ENCODE measurements at regions not wholly inside any gene's neighbourhood (a gene's known extent, or its start where the extent isn't known, plus 50 kb on each side); places are given as distances from the start of the nearest gene placed in this dataset.

DNA sequence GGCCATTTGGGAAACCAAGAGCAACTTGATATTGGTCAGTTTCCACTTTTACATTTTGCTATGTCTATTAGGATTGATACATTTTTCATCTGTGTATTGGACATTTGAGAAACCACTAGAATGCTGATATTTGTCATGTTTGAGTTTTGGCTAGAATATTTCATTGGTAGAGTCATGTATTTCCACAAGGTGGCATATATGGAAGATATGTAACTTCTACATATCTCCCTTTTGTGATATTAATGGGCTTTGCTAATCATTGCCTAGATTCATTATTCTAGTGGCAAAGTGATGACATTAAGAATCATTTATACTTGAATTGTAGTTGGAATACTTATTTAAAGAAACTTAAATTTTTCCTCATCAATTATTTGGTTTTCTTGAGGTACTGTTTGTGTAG is 692.9 kb upstream of the EDIL3 start:
- no peak overlapping the region for H3K27ac Mint-ChIP-seq
- no peak for DNase-seq
- H3K4me3 Mint-ChIP-seq, result no peak overlapping the region
- H3K36me3 Mint-ChIP-seq (ENCODE audit: low read depth), result no peaks in the 10 kb centered on the region
- H3K27me3 Mint-ChIP-seq, result no peaks in the 10 kb centered on the region
- no peaks in the 10 kb centered on the region for H3K4me1 Mint-ChIP-seq
- POLR2A ChIA-PET, result no interaction called here
- no peaks in the 10 kb centered on the region for H3K9me3 Mint-ChIP-seq
- CTCF ChIA-PET, result no interaction called here

- CTCF ChIA-PET, result interaction anchor here (0.7 kb wide), 1 partner anchor 1416 kb away, joined by 3 read pairs; no protein-coding TSS in a partner anchor
- Mint-ChIP-seq H3K4me3 (no peak overlapping the region), H3K9me3 (peaks cover 13% of the 10 kb centered on the region), H3K27ac (no peak overlapping the region), H3K27me3 (no peaks in the 10 kb centered on the region), H3K4me1 (no peaks in the 10 kb centered on the region), H3K36me3 (ENCODE audit: low read depth) (no peaks in the 10 kb centered on the region)
- no peak for DNase-seq
- POLR2A ChIA-PET, result no interaction called here
Observed at GRCh38 chr5:85096421-85096820, 711.7 kb upstream of the EDIL3 start.

- Mint-ChIP-seq H3K9me3 (no peaks in the 10 kb centered on the region), H3K27me3 (no peaks in the 10 kb centered on the region), H3K4me1 (no peaks in the 10 kb centered on the region), H3K36me3 (ENCODE audit: low read depth) (no peaks in the 10 kb centered on the region), H3K4me3 (no peak overlapping the region), H3K27ac (no peak overlapping the region)
- CTCF ChIA-PET, result no interaction called here
- DNase-seq, result no peak
- POLR2A ChIA-PET, result no interaction called here
Observed at GRCh38 chr5:85108471-85108870, 723.8 kb upstream of the EDIL3 start.

DNA sequence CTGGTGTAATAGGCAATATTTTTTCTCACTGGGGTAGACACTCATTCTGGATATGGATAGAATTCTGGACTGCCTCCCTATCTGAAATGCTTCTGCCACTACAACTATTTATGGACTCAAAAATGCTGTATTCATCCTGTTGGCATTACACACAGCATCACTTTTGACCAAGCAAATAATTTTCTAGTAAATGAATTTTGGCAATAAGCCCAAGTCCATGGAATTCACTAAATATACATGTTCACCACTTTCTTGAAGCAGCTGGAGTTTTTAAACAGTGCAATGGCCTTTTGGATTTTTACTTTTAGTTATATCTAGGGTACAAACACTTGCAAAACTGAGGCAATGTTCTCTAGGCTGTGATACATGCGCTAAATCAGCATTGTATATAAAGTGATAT is 724.9 kb upstream of the EDIL3 start:
- POLR2A ChIA-PET, result no interaction called here
- Mint-ChIP-seq H3K4me1 (no peaks in the 10 kb centered on the region), H3K4me3 (no peak overlapping the region), H3K27ac (no peak overlapping the region), H3K27me3 (no peaks in the 10 kb centered on the region), H3K9me3 (no peaks in the 10 kb centered on the region), H3K36me3 (ENCODE audit: low read depth) (no peaks in the 10 kb centered on the region)
- CTCF ChIA-PET, result no interaction called here
- DNase-seq, result no peak

DNA sequence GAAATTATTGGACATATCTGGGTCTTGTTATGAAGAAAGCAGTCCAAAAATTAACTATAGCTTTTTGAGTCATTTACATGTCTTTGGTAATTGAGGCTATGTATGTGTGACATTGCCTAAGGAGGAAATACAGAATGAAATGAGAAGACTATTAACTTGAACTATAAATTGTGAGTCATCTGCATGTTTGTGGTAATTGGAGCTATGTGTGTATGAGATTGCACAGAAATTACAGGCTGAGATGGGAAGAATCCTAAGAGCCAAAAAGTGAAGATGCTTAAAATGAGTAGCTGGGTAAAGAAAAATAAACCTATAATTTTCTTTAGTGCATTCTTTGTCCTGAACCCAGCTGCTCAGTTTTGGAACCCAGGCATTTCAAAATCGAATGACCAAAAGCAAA is 747.6 kb upstream of the EDIL3 start:
- Mint-ChIP-seq H3K4me1 (no peaks in the 10 kb centered on the region), H3K9me3 (peaks cover 2% of the 10 kb centered on the region), H3K4me3 (no peak overlapping the region), H3K36me3 (ENCODE audit: low read depth) (no peaks in the 10 kb centered on the region), H3K27ac (no peak overlapping the region), H3K27me3 (no peaks in the 10 kb centered on the region)
- no peak for DNase-seq
- CTCF ChIA-PET, result no interaction called here
- POLR2A ChIA-PET, result no interaction called here

- no peaks in the 10 kb centered on the region for H3K4me1 Mint-ChIP-seq
- H3K27ac Mint-ChIP-seq, result no peak overlapping the region
- no peaks in the 10 kb centered on the region for H3K36me3 Mint-ChIP-seq (ENCODE audit: low read depth)
- no peaks in the 10 kb centered on the region for H3K27me3 Mint-ChIP-seq
- H3K4me3 Mint-ChIP-seq, result no peak overlapping the region
- ChIA-PET POLR2A (no interaction called here), CTCF (no interaction called here)
- no peak for DNase-seq
- peaks cover 13% of the 10 kb centered on the region for H3K9me3 Mint-ChIP-seq
Observed at GRCh38 chr5:85140471-85140870, 755.8 kb upstream of the EDIL3 start.

GRCh38 chr5:85143138-85143537 is 758.5 kb upstream of the EDIL3 start:
- Mint-ChIP-seq H3K4me1 (no peaks in the 10 kb centered on the region), H3K9me3 (peaks cover 10% of the 10 kb centered on the region), H3K36me3 (ENCODE audit: low read depth) (no peaks in the 10 kb centered on the region), H3K4me3 (no peak overlapping the region), H3K27ac (no peak overlapping the region), H3K27me3 (no peaks in the 10 kb centered on the region)
- ChIA-PET CTCF (no interaction called here), POLR2A (no interaction called here)
- DNase-seq, result no peak

DNA sequence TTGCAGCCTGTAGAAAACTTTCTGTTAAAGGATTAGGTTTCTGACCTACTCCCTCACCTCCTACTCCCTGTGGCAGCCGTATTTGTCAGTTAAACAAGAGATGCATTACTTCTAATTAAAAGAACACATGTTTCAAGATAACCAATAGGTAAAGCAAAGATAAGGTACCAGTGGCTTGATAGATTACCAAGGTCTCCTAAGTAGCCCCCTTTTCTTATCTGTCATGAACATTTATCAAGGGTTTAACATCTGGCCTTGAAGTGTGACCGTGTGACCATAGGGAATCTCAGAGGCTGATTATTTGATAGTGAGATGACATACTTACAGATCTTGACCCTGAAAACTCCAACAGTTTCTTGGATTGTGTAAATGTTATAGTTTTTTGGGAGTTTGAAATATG is 764.0 kb upstream of the EDIL3 start:
- ChIA-PET POLR2A (no interaction called here), CTCF (no interaction called here)
- Mint-ChIP-seq H3K27ac (no peak overlapping the region), H3K36me3 (ENCODE audit: low read depth) (no peaks in the 10 kb centered on the region), H3K4me1 (no peaks in the 10 kb centered on the region), H3K9me3 (no peaks in the 10 kb centered on the region), H3K27me3 (no peaks in the 10 kb centered on the region), H3K4me3 (no peak overlapping the region)
- no peak for DNase-seq

DNA sequence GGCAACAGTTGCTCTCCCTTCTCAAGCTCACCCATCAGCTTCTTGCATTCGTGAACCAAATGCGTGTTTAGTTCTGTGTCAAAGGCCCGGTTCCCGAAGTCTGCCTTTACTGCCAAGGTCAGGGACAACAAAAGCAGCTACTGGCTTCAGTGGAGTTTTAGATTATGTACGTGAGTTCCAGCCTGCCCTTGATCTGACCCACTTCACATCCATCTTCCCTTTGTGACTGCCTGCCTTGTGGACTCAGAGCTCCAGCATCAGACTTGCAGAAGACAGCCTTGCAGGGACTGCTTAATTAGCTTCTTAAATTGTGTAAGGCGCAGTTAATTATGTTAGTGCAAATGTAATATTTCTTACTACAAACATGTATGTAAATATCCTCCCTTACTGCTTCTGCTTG is 774.7 kb upstream of the EDIL3 start:
- POLR2A ChIA-PET, result no interaction called here
- Mint-ChIP-seq H3K36me3 (ENCODE audit: low read depth) (no peaks in the 10 kb centered on the region), H3K4me1 (no peaks in the 10 kb centered on the region), H3K9me3 (peaks cover 2% of the 10 kb centered on the region), H3K27me3 (no peaks in the 10 kb centered on the region), H3K27ac (no peak overlapping the region), H3K4me3 (no peak overlapping the region)
- CTCF ChIA-PET, result no interaction called here
- no peak for DNase-seq

- Mint-ChIP-seq H3K27me3 (no peaks in the 10 kb centered on the region), H3K4me3 (no peak overlapping the region), H3K27ac (no peak overlapping the region), H3K36me3 (ENCODE audit: low read depth) (no peaks in the 10 kb centered on the region), H3K4me1 (no peaks in the 10 kb centered on the region), H3K9me3 (peaks cover 16% of the 10 kb centered on the region)
- ChIA-PET CTCF (no interaction called here), POLR2A (no interaction called here)
- no peak for DNase-seq
Observed at GRCh38 chr5:85168474-85168873, 783.8 kb upstream of the EDIL3 start.

- H3K36me3 Mint-ChIP-seq (ENCODE audit: low read depth), result no peaks in the 10 kb centered on the region
- H3K4me3 Mint-ChIP-seq, result no peak overlapping the region
- ChIA-PET POLR2A (no interaction called here), CTCF (no interaction called here)
- H3K27me3 Mint-ChIP-seq, result no peaks in the 10 kb centered on the region
- no peak overlapping the region for H3K27ac Mint-ChIP-seq
- DNase-seq, result no peak
- H3K9me3 Mint-ChIP-seq, result peaks cover 13% of the 10 kb centered on the region
- no peaks in the 10 kb centered on the region for H3K4me1 Mint-ChIP-seq
Observed at GRCh38 chr5:85170183-85170582, 785.5 kb upstream of the EDIL3 start.

DNA sequence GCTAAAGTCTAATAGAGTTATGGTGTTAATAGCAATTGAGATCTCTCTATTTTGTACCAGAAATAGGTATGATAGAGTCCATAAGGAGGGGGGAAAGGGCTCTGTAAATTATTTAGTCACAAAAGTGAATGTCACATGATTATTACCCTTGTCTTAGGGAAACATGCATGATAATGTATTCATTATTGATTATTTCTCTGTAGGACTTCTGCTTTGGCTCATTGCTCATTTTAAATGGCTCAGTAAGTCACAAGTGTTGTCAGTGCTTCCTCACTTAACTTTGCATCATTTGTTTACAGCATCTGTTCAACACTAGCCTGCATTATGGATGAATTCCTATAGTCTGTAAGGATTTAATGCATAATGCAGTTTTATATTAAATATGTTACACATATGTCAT is 788.8 kb upstream of the EDIL3 start:
- Mint-ChIP-seq H3K27ac (no peak overlapping the region), H3K4me1 (no peaks in the 10 kb centered on the region), H3K27me3 (no peaks in the 10 kb centered on the region), H3K36me3 (ENCODE audit: low read depth) (no peaks in the 10 kb centered on the region), H3K9me3 (peaks cover 2% of the 10 kb centered on the region), H3K4me3 (no peak overlapping the region)
- ChIA-PET CTCF (no interaction called here), POLR2A (no interaction called here)
- no peak for DNase-seq

- Mint-ChIP-seq H3K4me3 (no peak overlapping the region), H3K27ac (no peak overlapping the region), H3K36me3 (ENCODE audit: low read depth) (no peaks in the 10 kb centered on the region), H3K27me3 (no peaks in the 10 kb centered on the region), H3K9me3 (no peaks in the 10 kb centered on the region), H3K4me1 (no peaks in the 10 kb centered on the region)
- CTCF ChIA-PET, result no interaction called here
- DNase-seq, result no peak
- POLR2A ChIA-PET, result no interaction called here
Observed at GRCh38 chr5:85182344-85182743, 797.7 kb upstream of the EDIL3 start.

GRCh38 chr5:85204289-85204688 is 819.6 kb upstream of the EDIL3 start:
- Mint-ChIP-seq H3K9me3 (peaks cover 4% of the 10 kb centered on the region), H3K4me3 (no peak overlapping the region), H3K36me3 (ENCODE audit: low read depth) (no peaks in the 10 kb centered on the region), H3K27ac (no peak overlapping the region), H3K27me3 (no peaks in the 10 kb centered on the region), H3K4me1 (no peaks in the 10 kb centered on the region)
- CTCF ChIA-PET, result no interaction called here
- no peak for DNase-seq
- POLR2A ChIA-PET, result no interaction called here

- no peaks in the 10 kb centered on the region for H3K4me1 Mint-ChIP-seq
- H3K27me3 Mint-ChIP-seq, result no peaks in the 10 kb centered on the region
- CTCF ChIA-PET, result no interaction called here
- peaks cover 4% of the 10 kb centered on the region for H3K9me3 Mint-ChIP-seq
- no peak overlapping the region for H3K4me3 Mint-ChIP-seq
- H3K36me3 Mint-ChIP-seq (ENCODE audit: low read depth), result no peaks in the 10 kb centered on the region
- no peak overlapping the region for H3K27ac Mint-ChIP-seq
- no peak for DNase-seq
- POLR2A ChIA-PET, result no interaction called here
Observed at GRCh38 chr5:85205430-85205829, 820.8 kb upstream of the EDIL3 start.

Data from activated CD4-positive, alpha-beta memory T cell treated with anti-CD3 and anti-CD28 coated beads, Interleukin-2, amount 10 ng/mL, durations not matched to agents 7 days and 5 days (primary cell).